Right lobe of liver (tissue), 6 donors: ENCODE measurements at regions not wholly inside any gene's neighbourhood (a gene's known extent, or its start where the extent isn't known, plus 50 kb on each side); places are given as distances from the start of the nearest gene placed in this dataset.
"Not testable (repeated sequence)": the region's sequence is repeated elsewhere in the genome, so short reads cannot be mapped to it uniquely, and the experiment has no call there.

Source experiments
- ATAC-seq, 4 donors: fragments of 200-7000 bp; cut with Tn5 transposase; one replicate each; pipeline ENCODE4 v1.9.1; 2020; ENCODE audit warnings: mild to moderate bottlenecking in 4 of 4, moderate library complexity in 4 of 4
- DNase-seq, 3 donors: peaks; one replicate each; pipeline ENCODE4 v3.0.0-alpha.2; 2020
- H3K27ac ChIP-seq, 3 donors: fragments of 200-600 bp; one replicate each; pipeline ENCODE4 v1.8.0; 2022
- H3K27me3 ChIP-seq, 2 donors: fragments of 200-600 bp; one replicate each; pipeline ENCODE4 v1.8.0; 2022
- H3K36me3 ChIP-seq, 4 donors: fragments of 200-600 bp; sonication (generic) in 1 of 4; one replicate each; pipeline versions ENCODE4 v1.5.1 to v1.8.0; 2017 to 2022; ENCODE audit warnings: control low read depth in 1 of 4
- H3K4me1 ChIP-seq, 4 donors: fragments of 200-600 bp; sonication (generic) in 1 of 4; one replicate each; pipeline versions ENCODE4 v1.5.1 to v1.8.0; 2017 to 2022; ENCODE audit warnings: control low read depth in 1 of 4
- H3K4me3 ChIP-seq, 3 donors: fragments of 200-600 bp; one replicate each; pipeline ENCODE4 v1.8.0; 2022
- H3K9me3 ChIP-seq, 4 donors: fragments of 200-600 bp; sonication (generic) in 1 of 4; one replicate each; pipeline versions ENCODE4 v1.5.1 to v1.8.0; 2017 to 2022; ENCODE audit warnings: control low read depth in 1 of 4
- CTCF ChIP-seq, 4 donors: fragments of 200-600 bp in 3 of 4; fragments of 450-650 bp in 1 of 4; IDR thresholded peaks; one replicate each; pipeline versions ENCODE4 v1.5.1 to v1.8.0; 2016 to 2022; ENCODE audit warnings: antibody characterized with exemption in 4 of 4, mild to moderate bottlenecking in 2 of 4
- POLR2A ChIP-seq: fragments of 450-650 bp; IDR thresholded peaks from one replicate; pipeline ENCODE4 v1.6.1; 2017; ENCODE audit warnings: antibody characterized with exemption, mild to moderate bottlenecking
- WGBS: methylation state at CpG from one replicate; pipeline ENCODE4 v1.1.6; 2018; ENCODE audit warnings: low coverage, low lambda C conversion rate; ENCODE audit not compliant: insufficient coverage; ENCODE audit errors: missing lambda C conversion rate; 5-methylcytosine and 5-hydroxymethylcytosine counted together
- intact Hi-C, 2 donors: fragments of 100-400 bp; cut with DNase I; formaldehyde crosslinking; loops; one replicate each; pipeline versions ENCODE4 v1.11.2 to v1.14.1; 2022
- donor health status: DM: no; HTN: yes; CAD: no.
- donor health status: DM: no; HTN: no; CAD: no.
- donor health status: DM: no; HTN: no; CAD: no.
- donor health status: DM: no; HTN: yes; CAD: no.
- donor health status: DM: no; HTN: yes; CAD: no.

GRCh38 chr6:145099713-145100112 is 635.6 kb downstream of the EPM2A start:
- intact Hi-C loops: no loop called here
- Histone ChIP-seq H3K4me3 (no peak overlapping the region), H3K4me1 (no peaks in the 10 kb centered on the region), H3K9me3 (peaks cover 0 to 3% (median 0%) of the 10 kb centered on the region in 4 donors), H3K36me3 (no peaks in the 10 kb centered on the region), H3K27ac (no peak overlapping the region), H3K27me3 (no peaks in the 10 kb centered on the region)
- ATAC-seq (no peak), DNase-seq (no peak)
- 50% methylated on average over 1 of the region's 1 CpG for WGBS
- no peak for TF ChIP-seq POLR2A
- no peak for TF ChIP-seq CTCF (IDR thresholded peaks at IDR 0.05)

- DNase-seq (no peak), ATAC-seq (no peak)
- Histone ChIP-seq H3K4me3 (no peak overlapping the region), H3K27ac (no peak overlapping the region), H3K36me3 (no peaks in the 10 kb centered on the region), H3K27me3 (no peaks in the 10 kb centered on the region), H3K9me3 (no peaks in the 10 kb centered on the region), H3K4me1 (peaks cover 0 to 5% (median 0%) of the 10 kb centered on the region in 4 donors)
- intact Hi-C loops: no loop called here
- TF ChIP-seq CTCF (IDR thresholded peaks at IDR 0.05) (no peak), POLR2A (no peak)
- WGBS: 86% methylated on average over 1 of the region's 1 CpG
Observed at GRCh38 chr6:145110109-145110508, 625.2 kb downstream of the EPM2A start.

GRCh38 chr6:145111407-145111806 is 623.9 kb downstream of the EPM2A start:
- WGBS: 65% methylated on average over 2 of the region's 2 CpGs
- ATAC-seq, H3K27ac ChIP-seq, H3K9me3 ChIP-seq, intact Hi-C loops, H3K27me3 ChIP-seq, H3K4me3 ChIP-seq, DNase-seq, H3K36me3 ChIP-seq: not testable (repeated sequence)
- peaks cover 0 to 15% (median 0%) of the 10 kb centered on the region in 4 donors for H3K4me1 ChIP-seq

- Histone ChIP-seq H3K9me3 (no peaks in the 10 kb centered on the region), H3K4me1 (peaks cover 0 to 15% (median 0%) of the 10 kb centered on the region in 4 donors), H3K36me3 (no peaks in the 10 kb centered on the region), H3K4me3 (no peak overlapping the region), H3K27me3 (no peaks in the 10 kb centered on the region), H3K27ac (no peak overlapping the region)
- DNase-seq (no peak), ATAC-seq (no peak)
- TF ChIP-seq POLR2A (no peak), CTCF (IDR thresholded peaks at IDR 0.05) (no peak)
- 83% methylated on average over 5 of the region's 7 CpGs for WGBS
- intact Hi-C loops: no loop called here
Observed at GRCh38 chr6:145112711-145113148, 622.6 kb downstream of the EPM2A start.

GRCh38 chr6:145115638-145116037 is 619.7 kb downstream of the EPM2A start:
- Histone ChIP-seq H3K4me1 (peaks cover 0 to 20% (median 0%) of the 10 kb centered on the region in 4 donors), H3K27me3 (no peaks in the 10 kb centered on the region), H3K27ac (no peak overlapping the region), H3K36me3 (no peaks in the 10 kb centered on the region), H3K9me3 (no peaks in the 10 kb centered on the region), H3K4me3 (no peak overlapping the region)
- no peak for TF ChIP-seq POLR2A
- no peak for TF ChIP-seq CTCF (IDR thresholded peaks at IDR 0.05)
- ATAC-seq (peak; percentile 54 to 76 (median 73)), DNase-seq (no peak)
- intact Hi-C loops: no loop called here
